Skeletal muscle cell (primary cell): ENCODE measurements at regions not wholly inside any gene's neighbourhood (a gene's known extent, or its start where the extent isn't known, plus 50 kb on each side); places are given as distances from the start of the nearest gene placed in this dataset.
"Not testable (repeated sequence)": the region's sequence is repeated elsewhere in the genome, so short reads cannot be mapped to it uniquely, and the experiment has no call there.

Experiments
- DNase-seq: peaks from one replicate; pipeline ENCODE4 v3.0.0-alpha.2; 2010; ENCODE audit warnings: low read depth
- H3K4me3 ChIP-seq: 2 replicates; pipeline ENCODE4 v1.5.1; 2011; ENCODE audit warnings: low read depth, mild to moderate bottlenecking, control low read depth, low read length, moderate library complexity

DNA sequence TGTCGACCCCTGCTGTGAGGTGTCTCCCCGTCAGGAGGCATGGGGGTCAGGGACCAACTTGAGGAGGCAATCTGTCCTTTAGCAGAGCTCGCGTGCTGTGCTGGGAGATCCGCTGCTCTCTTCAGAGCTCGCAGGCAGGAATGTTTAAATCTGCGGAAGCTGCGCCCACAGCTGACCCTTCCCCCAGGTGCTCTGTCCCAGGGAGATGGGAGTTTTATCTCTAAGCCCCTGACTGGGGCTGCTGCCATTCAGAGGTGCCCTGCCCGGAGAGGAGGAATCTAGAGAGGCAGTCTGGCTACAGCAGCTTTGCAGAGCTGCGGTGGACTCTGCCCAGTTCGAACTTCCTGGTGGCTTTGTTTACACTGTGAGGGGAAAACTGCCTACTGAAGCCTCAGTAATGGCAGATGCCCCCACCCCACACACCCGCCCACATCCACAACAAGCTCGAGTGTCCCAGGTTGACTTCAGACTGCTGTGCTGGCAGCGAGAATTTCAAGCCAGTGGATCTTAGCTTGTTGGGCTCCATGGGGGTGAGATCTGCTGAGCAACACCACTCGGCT lies 133.1 kb downstream of the CENPC start:
- DNase-seq, H3K4me3 ChIP-seq: not testable (repeated sequence)

DNA sequence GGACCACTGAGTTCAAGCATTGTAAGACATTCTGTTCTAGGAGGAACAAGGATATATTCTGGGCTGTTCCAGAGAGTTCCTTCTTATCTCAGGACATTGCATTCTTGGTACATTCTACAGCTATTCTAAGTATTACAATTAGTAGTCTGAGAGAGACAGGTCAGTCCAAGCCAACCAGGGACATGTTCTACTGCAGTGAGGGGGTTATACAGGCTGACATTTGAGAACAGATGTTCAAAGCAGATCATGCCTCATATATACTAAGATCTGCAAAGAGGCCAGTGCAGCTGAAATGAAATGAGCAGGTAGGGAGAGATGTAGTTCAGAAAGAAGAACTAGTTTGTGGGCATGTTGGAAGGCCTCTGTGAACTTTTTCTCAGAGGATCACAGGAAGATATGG lies 142.0 kb downstream of the CENPC start:
- DNase-seq: no peak
- no peak overlapping the region for H3K4me3 ChIP-seq

DNA sequence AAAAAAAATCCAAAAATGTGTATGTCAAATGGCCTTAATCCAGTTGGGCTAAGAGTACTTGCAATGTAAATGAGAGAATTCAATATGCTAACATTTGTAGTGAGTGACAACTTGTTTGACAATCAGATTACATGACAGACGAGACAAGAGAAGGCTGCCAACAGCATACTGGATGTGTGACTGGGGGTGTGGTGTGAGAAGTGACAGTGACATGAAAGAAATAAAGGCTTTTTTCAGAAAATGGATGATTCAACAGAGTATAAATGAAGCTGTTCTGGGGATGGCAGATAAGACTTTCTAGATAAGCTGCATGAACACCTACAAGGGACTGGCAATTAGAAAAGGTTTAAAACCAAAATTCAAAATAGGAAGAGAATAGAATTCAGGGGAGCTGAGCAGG lies 143.4 kb downstream of the CENPC start:
- H3K4me3 ChIP-seq: no peak overlapping the region
- no peak for DNase-seq

DNA sequence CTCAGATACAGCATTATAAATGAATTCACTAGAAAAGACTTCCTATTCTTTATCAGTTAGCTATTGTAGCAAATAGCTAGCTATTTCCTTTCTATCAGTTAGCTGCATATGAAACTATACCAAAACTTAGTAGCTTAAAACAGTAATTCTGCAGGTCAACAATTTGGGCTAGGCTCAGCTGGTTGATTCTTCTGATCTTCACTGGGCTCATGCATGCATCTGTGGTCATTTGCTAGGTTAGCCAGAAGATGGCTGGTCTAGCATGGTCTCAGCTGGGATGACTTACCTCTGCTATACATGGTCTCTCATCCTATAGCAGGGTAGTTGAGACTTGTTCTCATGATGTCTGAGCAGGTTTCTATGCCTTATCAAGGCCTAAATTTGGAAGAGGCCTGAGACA lies 147.4 kb downstream of the CENPC start:
- no peak overlapping the region for H3K4me3 ChIP-seq
- DNase-seq: no peak

DNA sequence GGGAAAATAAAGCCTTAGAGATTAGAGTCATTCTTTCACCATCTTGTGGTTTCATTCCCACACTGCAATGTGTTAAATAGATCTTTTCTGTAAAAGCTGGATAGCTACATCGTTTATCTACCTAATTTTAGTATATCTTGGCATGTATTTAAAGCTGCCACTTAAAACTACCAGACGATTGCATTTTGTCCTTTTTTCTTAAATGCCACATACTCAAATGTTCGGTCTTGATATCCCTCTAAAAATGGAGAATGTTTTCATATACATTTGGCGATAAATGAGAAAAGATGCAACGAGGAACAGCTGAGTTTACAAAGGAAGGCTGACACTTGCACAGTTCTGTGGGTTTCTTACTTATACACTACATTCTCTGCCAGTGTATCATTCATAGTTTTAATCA lies 148.3 kb downstream of the CENPC start:
- no peak overlapping the region for H3K4me3 ChIP-seq
- no peak for DNase-seq

DNA sequence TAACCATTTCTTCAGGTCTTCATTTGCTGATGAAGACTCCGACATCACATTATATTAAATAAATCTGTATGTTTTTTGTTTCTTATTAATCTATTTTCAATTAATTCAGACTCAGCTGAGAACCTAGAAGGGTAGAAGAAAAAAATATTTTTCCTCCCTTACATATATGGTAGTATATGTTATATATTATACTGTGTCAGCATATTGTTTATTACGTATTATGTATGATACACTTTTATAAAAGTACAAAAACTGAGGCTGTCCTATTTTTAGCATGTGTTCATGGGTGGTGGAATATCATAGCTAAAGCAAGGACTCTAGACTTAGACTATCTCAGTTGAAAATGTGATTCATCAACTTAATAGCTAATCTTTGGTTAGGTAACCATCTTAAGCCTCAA lies 149.3 kb downstream of the CENPC start:
- DNase-seq: no peak
- no peak overlapping the region for H3K4me3 ChIP-seq

DNA sequence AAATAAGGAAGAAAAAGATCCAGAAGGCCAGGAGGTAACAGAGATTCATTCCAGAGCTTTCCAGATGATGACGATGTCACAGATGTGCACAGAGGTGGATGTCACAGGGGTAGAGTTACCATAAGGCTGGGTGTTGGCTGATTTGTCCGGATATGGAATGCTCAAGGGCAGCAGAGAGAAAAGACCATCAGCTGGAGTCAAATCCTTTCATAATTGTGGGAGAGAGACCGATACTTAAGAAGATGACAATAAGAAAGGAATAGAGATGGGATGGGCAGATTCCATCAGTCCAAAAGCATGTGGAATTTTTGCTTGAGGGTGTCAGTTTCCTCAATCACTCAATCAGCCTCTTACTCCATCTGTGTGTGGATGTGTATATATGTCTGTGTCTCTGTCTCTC lies 150.4 kb downstream of the CENPC start:
- DNase-seq: no peak
- H3K4me3 ChIP-seq: no peak overlapping the region

DNA sequence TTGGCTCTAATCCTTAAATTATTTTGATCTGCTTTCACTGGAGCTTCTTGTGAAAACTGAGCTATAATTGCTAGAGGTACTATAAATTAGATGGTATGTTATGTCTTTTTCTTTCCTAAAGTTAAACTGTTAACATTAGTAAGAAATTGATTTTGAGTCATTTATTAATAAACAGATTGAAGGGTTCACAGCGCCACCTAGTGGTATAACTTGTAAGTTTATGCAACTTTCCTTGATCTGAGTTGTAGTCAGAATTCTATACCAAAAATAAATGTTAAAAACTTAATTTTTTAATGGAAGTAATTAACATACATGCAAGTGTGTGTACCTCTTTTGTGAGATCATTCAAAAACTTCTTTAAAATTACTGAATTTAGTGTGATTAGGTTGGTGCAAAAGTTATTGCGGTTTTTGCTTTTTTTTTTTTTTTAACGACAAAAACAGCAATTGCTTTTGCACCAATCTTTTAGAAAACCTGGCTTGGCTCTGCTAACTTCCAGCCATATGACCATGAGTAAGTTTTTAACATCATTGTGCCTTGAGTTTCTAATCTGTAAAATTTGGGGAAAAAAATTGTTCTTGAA lies 151.5 kb downstream of the CENPC start:
- DNase-seq: peak; percentile 1
- no peak overlapping the region for H3K4me3 ChIP-seq

DNA sequence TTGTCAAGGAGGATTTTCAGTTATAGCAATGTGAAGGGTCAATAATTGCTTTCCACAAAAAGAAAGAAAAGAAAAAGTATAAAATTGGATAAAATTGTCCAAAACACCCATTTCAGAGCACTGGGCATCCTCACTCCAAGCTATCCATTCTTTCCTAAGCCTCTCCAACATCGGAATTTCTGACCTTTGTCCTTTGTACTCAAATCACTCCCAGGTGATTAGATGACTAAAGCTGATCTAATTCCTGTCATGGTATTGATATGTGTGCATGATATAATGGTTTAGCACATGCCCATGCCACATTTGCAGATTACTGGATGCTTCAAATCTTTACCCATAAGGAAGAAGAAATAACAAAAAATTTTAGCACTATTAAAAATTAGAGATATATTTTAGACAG lies 152.3 kb downstream of the CENPC start:
- no peak overlapping the region for H3K4me3 ChIP-seq
- no peak for DNase-seq

DNA sequence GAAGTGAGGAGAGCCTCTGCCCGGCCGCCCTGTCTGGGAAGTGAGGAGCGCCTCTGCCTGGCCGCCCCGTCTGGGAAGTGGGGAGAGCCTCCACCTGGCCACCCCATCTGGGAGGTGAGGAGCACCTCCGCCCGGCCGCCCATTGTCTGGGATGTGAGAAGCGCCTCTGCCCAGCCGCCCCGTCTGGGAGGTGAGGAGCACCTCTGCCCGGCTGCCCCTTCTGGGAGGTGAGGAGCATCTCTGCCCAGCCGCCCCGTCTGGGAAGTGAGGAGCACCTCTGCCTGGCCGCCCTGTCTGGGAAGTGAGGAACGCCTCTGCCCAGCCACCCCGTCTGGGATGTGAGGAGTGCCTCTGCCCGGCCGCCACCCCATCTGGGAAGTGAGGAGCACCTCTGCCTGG lies 163.9 kb downstream of the CENPC start:
- not testable (repeated sequence) for H3K4me3 ChIP-seq, DNase-seq

DNA sequence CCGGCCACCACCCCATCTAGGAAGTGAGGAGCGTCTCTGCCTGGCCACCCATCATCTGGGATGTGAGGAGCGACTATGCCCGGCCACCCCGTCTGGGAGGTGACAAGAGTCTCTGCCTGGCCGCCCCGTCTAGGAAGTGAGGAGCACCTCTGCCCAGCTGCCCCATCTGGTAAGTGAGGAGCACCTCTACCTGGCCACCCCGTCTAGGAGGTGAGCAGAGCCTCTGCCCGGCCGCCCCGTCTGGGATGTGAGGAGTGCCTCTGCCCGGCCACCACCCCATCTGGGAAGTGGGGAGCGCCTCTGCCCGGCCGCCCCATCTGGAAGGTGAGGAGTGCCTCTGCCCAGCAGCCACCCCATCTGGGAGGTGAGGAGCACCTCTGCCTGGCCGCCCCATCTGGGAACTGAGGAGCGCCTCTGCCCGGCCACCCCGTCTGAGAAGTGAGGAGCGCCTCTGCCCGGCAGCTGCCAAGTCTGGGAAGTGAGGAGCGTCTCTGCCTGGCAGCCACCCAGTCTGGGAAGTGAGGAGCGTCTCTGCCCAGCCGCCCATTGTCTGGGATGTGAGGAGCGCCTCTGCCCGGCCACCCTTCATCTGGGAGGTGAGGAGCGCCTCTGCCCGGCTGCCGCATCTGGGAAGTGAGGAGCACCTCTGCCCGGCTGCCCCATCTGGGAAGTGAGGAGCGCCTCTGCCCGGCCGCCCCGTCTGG lies 164.4 kb downstream of the CENPC start:
- DNase-seq, H3K4me3 ChIP-seq: not testable (repeated sequence)

DNA sequence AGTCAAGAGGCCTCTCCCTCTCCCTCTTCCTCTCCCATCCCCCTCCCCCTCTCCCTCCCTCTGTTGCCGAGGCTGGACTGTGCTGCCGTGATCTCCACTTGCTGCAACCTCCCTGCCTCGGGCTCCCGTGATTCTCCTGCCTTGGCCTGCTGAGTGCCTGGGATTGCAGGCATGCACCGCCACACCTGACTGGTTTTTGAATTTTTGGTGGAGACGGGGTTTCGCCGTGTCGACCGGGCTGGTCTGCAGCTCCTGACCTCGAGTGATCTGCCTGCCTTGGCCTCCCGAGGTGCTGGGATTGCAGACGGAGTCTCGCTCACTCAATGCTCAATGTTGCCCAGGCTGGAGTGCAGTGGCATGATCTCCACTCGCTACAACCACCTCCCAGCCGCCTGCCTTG lies 165.1 kb downstream of the CENPC start:
- no peak for DNase-seq
- H3K4me3 ChIP-seq: no peak overlapping the region

DNA sequence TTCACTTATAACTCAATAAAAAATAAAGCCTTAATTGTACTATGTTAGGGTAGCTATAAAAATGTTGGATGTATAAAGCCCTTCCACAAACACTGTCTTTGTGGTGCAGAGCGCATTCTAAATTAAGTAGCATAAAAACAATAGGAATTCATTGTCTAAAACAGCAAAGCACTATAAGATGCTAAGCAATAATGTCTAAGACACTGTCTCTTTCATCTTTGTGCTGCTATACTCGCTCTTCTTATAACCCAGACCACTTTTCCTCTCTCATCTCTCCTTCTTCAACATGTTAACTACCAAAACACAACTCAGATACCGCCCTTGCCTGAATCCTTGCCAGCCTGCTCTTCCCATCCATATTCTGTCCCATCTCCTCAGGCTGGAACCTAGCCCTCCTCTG lies 170.0 kb downstream of the CENPC start:
- H3K4me3 ChIP-seq: no peak overlapping the region
- DNase-seq: no peak

DNA sequence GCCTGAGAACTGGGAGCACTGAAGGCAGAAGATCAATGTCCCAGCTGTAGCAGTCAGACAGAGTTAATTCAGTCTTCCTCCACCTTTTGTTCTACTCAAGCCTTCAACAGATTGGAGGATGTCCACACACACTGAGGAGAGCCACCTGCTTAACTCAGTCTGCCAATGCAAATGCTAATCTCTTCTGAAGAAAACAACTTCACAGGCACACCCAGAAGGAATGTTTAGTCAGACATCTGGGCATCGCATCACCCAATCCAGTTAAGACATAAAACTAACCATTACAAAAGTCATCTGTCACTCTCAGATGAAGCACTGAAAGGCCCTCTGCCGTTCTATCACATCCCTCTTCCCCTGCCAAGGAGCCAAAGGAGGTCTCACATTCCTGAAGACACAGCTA lies 173.7 kb downstream of the CENPC start:
- no peak for DNase-seq
- no peak overlapping the region for H3K4me3 ChIP-seq

DNA sequence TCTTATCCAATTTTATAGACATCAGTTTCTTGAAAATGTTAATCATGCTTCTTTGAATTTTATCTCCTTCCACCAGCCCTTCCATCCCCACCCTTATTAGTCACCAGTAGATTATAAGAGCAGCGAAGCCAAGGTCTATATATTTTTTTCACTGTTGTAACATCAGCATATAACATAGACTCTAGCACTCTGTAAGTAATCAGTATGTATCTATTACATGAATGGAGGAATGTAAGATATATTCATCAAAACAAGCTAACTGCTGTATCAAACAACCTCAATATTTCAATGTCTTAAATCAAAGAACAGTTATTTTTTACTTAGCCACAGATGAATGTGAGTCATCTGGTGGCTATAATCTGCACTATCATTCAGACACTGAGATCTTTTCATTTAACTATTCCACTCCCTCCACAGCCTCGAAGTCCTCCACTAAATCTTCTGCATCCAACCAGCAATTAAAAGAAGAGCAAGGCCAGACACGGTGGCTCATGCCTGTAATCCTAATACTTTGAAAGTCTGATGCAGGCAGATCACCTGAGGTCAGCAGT lies 178.9 kb downstream of the CENPC start:
- no peak for DNase-seq
- H3K4me3 ChIP-seq: no peak overlapping the region

DNA sequence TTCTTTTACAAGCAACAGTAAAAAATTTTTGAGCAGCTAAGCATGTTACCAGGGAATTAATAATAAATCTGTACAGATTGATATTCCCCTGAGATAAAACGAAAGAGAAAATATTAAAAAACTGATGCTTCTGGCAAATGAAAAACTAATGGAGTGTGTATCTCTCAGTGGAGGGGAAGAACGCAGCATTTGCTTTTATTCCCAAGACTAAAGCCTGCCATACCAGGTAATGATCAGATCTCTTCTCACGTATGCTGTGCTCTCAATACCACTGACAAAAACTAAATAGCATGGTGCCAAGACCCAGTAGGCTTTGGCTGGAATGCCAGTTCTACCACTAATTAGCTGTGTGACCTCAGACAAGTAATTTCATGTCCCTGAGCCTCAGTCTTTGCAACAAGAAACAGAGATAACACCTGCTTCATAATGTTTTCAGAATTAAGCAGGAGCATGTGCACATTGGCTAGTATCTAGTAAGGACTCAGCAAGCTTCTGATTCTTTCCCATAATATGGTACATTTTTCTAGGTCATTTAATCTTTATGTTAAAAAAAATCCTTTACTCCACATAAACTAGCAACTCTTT lies 179.6 kb downstream of the CENPC start:
- no peak for DNase-seq
- H3K4me3 ChIP-seq: no peak overlapping the region

DNA sequence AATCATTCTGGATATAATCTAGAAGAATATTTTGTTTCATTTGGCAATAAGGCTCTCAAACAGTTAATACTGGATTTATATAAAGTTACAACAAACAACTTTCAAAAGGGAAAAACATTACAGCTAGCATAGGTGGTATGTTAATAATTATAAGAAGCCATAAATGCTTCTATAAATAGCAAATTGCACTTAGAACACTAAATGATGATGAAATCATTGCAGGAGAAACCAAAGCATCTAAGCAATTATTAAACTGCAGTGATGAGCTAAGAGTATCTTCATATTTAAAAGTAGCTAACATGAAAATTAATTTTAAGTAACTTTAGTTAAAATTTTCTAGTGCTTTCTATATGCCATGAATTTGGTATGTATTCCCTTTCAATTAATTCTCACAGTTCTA lies 189.5 kb downstream of the CENPC start:
- no peak for DNase-seq
- H3K4me3 ChIP-seq: no peak overlapping the region

DNA sequence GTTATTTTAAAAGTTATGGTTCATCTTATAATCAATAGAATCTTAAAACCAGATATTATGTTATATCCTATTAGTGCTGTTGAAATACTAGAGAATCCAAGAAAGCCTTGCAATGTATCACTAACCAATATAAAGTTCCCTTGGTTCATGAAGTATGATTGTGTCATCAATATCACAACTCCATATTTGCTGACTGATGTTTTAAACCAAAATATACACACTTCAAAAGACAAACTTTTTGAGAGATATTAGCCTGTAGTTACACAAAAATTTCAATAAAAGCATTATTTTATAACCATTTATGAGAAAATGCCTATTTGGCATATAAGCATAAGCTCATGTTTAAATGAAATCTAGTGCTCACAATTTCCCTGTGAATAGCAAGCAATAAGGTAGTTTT lies 198.6 kb downstream of the CENPC start:
- DNase-seq: no peak
- H3K4me3 ChIP-seq: no peak overlapping the region

DNA sequence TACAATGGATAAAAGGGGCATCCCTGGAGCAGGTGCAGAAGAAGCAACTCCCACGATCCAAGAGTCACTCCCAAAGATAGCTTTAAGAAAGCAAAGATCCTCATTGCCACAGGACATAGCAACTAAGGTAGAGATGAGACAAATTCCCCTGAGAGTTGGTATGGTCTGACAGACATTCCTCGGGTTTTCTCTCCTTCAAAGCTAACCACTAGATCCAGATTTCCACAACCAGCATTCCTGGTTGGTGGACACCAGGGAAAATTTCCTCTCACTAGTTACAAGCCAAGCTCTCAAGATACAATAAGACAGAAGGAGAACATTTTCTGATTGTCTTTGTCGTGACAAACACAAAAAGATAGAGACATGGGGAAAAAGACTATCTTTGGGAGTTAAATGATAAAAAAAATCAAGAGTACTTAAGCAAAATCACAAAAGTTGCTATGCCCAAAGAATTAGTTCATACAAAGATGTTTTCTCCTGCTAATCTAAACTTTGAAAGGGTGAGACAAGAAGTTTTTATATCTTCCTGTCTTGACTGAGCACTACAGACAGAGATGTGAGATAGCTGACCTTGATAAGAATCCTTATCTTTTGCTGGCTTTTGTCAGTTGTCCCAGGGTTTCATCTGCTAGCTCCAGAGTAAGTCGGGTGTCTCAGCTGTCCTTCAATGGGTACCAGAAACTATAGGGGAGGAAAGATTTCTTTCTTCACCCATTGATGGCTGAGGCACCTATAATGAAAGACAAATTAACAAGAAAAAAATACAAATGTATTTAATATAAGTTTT lies 200.5 kb downstream of the CENPC start:
- no peak for DNase-seq

DNA sequence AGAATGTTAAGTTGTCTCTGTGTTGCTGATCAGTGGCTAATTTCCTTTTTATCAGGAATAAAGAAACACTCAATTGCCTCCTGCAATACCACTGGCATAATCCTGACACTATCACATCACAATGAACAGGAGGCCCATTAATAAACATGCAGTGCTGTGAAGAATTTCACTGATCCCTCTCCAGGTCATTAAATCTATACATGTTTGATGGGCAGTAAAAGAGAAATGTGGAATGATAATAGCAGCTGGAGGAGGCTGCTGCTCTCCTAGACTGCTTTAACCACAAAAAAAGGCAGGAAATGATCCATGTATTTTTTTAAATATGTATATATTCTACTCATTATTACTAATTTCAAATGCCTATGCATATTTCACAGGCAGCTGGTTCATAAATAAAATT lies 202.1 kb downstream of the CENPC start:
- no peak for DNase-seq
- H3K4me3 ChIP-seq: no peak overlapping the region

More for the DNA sequence above, 200.5 kb downstream of the CENPC start:
- no peak overlapping the region for H3K4me3 ChIP-seq
